Activated CD4-positive, alpha-beta memory T cell treated with anti-CD3 and anti-CD28 coated beads, Interleukin-2, amount 10 ng/mL, durations not matched to agents 7 days and 5 days (primary cell): ENCODE measurements at regions not wholly inside any gene's neighbourhood (a gene's known extent, or its start where the extent isn't known, plus 50 kb on each side); places are given as distances from the start of the nearest gene placed in this dataset.

ENCODE experiments used
- CTCF ChIA-PET: fragments of 350-600 bp; sonication (Branson Sonifier 250); formaldehyde crosslinking; loops from one replicate; lab custom pipeline; 2021; ENCODE audit warnings: antibody characterized with exemption, inconsistent platforms; lab: Charles Lee
- POLR2A ChIA-PET: fragments of 350-600 bp; sonication (Branson Sonifier 250); formaldehyde crosslinking; loops from one replicate; lab custom pipeline; 2021; ENCODE audit warnings: antibody characterized with exemption; lab: Charles Lee
- DNase-seq: peaks from one replicate; pipeline ENCODE4 v3.0.0-alpha.2; 2020
- H3K27ac Mint-ChIP-seq: one replicate; pipeline ENCODE4 v1.8.0; 2021; ENCODE audit warnings: mild to moderate bottlenecking, mixed read lengths
- H3K27me3 Mint-ChIP-seq: one replicate; pipeline ENCODE4 v1.8.0; 2021; ENCODE audit warnings: mixed read lengths
- H3K36me3 Mint-ChIP-seq: one replicate; pipeline ENCODE4 v1.8.0; 2021; ENCODE audit warnings: low read depth, mixed read lengths
- H3K4me1 Mint-ChIP-seq: one replicate; pipeline ENCODE4 v1.8.0; 2021; ENCODE audit warnings: mixed read lengths
- H3K4me3 Mint-ChIP-seq: one replicate; pipeline ENCODE4 v1.8.0; 2021; ENCODE audit warnings: mild to moderate bottlenecking, mixed read lengths
- H3K9me3 Mint-ChIP-seq: one replicate; pipeline ENCODE4 v1.8.0; 2021; ENCODE audit warnings: mixed read lengths

DNA sequence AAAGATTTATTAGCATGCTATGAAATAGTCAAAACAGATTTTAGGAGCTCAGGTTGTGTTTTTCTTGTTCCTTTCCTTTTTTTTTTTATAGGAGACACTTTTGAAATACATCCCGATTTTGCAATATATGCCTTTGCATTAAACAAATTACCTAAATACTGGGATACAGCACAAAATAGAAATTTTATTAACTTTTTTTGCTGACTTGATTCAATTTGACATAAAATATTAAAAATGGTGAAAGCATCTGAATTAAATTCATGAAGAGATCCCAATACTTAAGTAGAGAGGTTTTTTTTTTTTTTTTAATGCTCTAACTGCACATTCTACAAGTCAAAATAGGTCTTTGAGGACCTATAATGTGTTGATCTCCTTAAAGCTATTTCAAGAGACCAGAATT is 939.5 kb upstream of the CHAC2 start:
- no peak for DNase-seq
- no peak overlapping the region for H3K27ac Mint-ChIP-seq
- no peaks in the 10 kb centered on the region for H3K27me3 Mint-ChIP-seq
- H3K36me3 Mint-ChIP-seq = no peaks in the 10 kb centered on the region
- CTCF ChIA-PET = no interaction called here
- POLR2A ChIA-PET = no interaction called here
- H3K9me3 Mint-ChIP-seq = peaks cover under 1% of the 10 kb centered on the region
- no peak overlapping the region for H3K4me3 Mint-ChIP-seq
- H3K4me1 Mint-ChIP-seq = no peaks in the 10 kb centered on the region

DNA sequence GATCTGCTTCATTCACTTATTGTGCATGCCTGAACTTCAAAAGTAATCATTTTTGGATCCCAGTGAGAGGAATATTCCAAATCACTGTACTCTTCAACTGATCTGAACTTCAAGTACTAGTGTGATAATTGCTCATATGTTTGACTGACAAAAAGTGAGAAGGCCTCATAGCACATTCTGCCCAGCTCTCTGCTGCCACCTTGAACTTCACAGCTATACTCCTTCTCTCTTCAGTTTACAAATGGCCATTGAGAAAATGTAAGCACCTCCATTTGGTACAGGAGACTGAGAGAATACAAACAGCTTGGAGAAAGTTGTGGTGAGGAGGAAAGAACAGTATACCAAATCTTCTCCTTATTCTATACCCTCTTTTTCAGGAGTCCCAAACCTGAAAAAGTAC is 946.0 kb upstream of the CHAC2 start:
- no peak overlapping the region for H3K27ac Mint-ChIP-seq
- H3K27me3 Mint-ChIP-seq = no peaks in the 10 kb centered on the region
- H3K36me3 Mint-ChIP-seq = no peaks in the 10 kb centered on the region
- H3K4me1 Mint-ChIP-seq = no peaks in the 10 kb centered on the region
- ChIA-PET CTCF (interaction anchor here (1.2 kb wide), 1 partner anchor 16 kb away, joined by 3 read pairs; no protein-coding TSS in a partner anchor), POLR2A (no interaction called here)
- H3K4me3 Mint-ChIP-seq = no peak overlapping the region
- DNase-seq = no peak
- H3K9me3 Mint-ChIP-seq = no peaks in the 10 kb centered on the region

DNA sequence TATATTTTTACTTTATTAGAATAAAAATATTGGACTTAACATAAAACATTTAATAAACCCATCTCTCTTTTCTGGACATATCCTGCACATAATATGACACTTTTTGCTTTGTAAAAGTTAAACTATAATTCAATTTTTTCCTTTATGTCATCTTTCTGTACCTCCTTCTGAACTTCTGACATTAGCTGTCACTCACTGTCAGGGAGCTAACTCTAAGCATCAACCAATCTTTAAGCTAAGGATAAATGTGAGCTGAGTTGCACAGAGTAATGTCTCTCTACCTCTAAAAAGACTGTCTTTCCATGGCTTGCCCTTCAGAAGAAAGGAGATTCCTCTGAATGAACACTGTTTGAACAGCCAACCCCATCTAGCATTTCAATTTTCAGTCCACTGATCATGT is 948.6 kb upstream of the CHAC2 start:
- ChIA-PET POLR2A (no interaction called here), CTCF (no interaction called here)
- H3K4me3 Mint-ChIP-seq = no peak overlapping the region
- DNase-seq = no peak
- no peaks in the 10 kb centered on the region for H3K9me3 Mint-ChIP-seq
- H3K4me1 Mint-ChIP-seq = no peaks in the 10 kb centered on the region
- H3K27ac Mint-ChIP-seq = no peak overlapping the region
- no peaks in the 10 kb centered on the region for H3K27me3 Mint-ChIP-seq
- H3K36me3 Mint-ChIP-seq = no peaks in the 10 kb centered on the region

DNA sequence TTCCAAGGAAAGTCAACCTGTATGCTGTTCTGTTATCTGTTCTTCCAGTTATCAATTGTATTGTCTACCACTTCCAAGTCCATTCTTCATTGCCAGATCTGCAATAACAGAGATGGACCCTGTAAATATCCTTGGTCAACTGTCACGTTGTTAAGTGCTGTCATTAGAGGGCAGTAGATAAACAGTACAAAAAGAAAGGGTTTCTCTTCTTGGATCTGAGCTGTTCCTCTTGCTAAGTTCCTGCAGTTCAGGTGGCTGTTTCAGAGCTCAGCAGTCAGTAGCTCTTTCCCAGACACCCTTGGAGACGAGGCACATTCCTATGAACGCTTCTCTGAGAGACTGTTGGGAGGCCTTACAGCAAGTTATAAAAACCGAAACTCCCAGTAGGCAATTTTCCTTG is 957.1 kb upstream of the CHAC2 start:
- Mint-ChIP-seq H3K36me3 (no peaks in the 10 kb centered on the region), H3K27ac (no peak overlapping the region), H3K9me3 (no peaks in the 10 kb centered on the region), H3K27me3 (no peaks in the 10 kb centered on the region), H3K4me3 (no peak overlapping the region), H3K4me1 (no peaks in the 10 kb centered on the region)
- ChIA-PET POLR2A (no interaction called here), CTCF (no interaction called here)
- no peak for DNase-seq

DNA sequence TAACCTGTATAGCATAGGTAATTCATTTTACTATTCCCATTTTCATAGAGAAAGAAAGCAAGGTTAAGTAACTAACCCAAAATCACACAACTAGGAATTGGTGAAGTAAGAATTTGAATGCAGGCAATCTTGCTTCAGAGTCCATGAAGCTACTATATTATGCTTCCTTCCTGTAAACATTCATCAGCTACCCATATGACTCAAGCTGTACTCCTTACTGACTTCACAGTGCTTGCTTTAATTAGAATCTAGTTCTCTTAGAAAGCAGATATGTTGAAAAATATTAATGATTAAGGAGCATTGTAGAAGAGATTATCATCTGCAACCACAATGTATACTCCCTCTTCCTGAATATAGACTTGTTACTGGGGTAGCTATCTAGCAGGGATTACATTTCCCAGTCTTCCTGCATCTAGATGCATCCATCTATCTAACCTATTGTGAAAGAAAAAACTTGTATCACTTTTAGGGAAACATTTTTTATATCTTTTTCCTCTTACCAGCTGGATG is 961.6 kb upstream of the CHAC2 start:
- no peak for DNase-seq
- ChIA-PET CTCF (interaction anchor here (0.8 kb wide), 1 partner anchor 15 kb away, joined by 3 read pairs; no protein-coding TSS in a partner anchor), POLR2A (no interaction called here)
- no peaks in the 10 kb centered on the region for H3K9me3 Mint-ChIP-seq
- H3K36me3 Mint-ChIP-seq = no peaks in the 10 kb centered on the region
- H3K4me1 Mint-ChIP-seq = no peaks in the 10 kb centered on the region
- H3K4me3 Mint-ChIP-seq = no peak overlapping the region
- H3K27ac Mint-ChIP-seq = no peak overlapping the region
- H3K27me3 Mint-ChIP-seq = no peaks in the 10 kb centered on the region

DNA sequence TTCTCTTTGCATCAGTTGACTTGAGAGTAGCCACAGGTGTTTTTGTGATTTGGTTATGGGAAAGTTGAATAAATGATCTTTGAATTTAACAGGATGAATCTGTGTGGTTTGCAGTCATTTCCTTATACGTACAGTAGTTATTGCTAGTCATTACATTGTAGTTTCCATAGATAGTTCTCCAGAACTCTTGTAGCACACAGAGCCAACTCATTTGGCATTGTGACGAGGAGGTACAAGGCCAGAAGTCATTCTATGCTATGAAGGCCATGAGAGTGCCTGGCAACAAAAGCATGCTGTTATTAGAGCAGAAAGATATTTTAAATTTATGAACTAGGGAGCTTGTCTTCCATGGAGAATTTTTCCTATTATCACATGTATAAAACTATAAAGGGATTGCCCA is 973.0 kb upstream of the CHAC2 start:
- H3K4me1 Mint-ChIP-seq = no peaks in the 10 kb centered on the region
- POLR2A ChIA-PET = no interaction called here
- no peaks in the 10 kb centered on the region for H3K27me3 Mint-ChIP-seq
- CTCF ChIA-PET = no interaction called here
- no peak overlapping the region for H3K27ac Mint-ChIP-seq
- DNase-seq = no peak
- H3K9me3 Mint-ChIP-seq = peaks cover 4% of the 10 kb centered on the region
- H3K4me3 Mint-ChIP-seq = no peak overlapping the region
- H3K36me3 Mint-ChIP-seq = no peaks in the 10 kb centered on the region

DNA sequence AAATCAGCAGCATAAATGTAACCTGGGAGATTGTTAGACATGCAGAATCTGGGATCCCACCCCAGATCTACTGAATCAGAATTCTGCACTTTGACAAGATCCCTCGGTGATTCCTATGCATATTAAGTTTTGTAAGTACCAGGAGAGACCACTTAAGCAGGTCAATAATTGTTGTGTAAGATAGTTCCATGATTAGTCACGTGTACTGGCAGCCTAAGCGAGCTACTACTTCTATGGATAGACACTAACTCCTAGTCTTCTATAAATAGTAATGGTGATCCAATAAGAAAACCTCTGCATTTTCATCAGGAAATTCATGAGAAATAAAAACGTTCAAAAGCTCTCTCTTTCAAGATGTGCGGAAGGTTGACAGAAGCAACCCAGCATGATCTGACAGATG is 988.2 kb upstream of the CHAC2 start:
- H3K27me3 Mint-ChIP-seq = no peaks in the 10 kb centered on the region
- no peak for DNase-seq
- H3K4me1 Mint-ChIP-seq = no peaks in the 10 kb centered on the region
- no peaks in the 10 kb centered on the region for H3K9me3 Mint-ChIP-seq
- CTCF ChIA-PET = no interaction called here
- H3K36me3 Mint-ChIP-seq = no peaks in the 10 kb centered on the region
- POLR2A ChIA-PET = no interaction called here
- no peak overlapping the region for H3K4me3 Mint-ChIP-seq
- H3K27ac Mint-ChIP-seq = no peak overlapping the region

DNA sequence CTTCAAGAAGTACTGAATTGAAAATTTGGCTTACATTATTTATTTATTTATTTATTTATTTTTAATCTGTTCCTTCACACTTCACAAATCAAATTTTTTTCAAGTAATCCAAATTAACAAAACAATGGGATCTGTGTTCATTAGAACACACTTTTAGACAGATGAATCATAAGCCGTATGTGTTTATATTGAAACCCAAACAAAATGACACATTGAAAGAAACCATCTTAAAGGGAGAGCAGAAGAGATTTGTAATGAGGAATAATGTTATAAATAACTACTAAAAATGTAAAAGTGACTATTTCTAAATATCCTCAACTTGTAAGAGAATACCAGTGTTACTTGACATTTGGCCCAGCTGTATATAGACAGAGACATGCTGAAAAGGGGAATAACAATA is 991.0 kb upstream of the CHAC2 start:
- Mint-ChIP-seq H3K4me1 (no peaks in the 10 kb centered on the region), H3K27me3 (no peaks in the 10 kb centered on the region), H3K27ac (no peak overlapping the region), H3K4me3 (no peak overlapping the region), H3K9me3 (peaks cover 3% of the 10 kb centered on the region), H3K36me3 (no peaks in the 10 kb centered on the region)
- ChIA-PET CTCF (no interaction called here), POLR2A (no interaction called here)
- DNase-seq = no peak

DNA sequence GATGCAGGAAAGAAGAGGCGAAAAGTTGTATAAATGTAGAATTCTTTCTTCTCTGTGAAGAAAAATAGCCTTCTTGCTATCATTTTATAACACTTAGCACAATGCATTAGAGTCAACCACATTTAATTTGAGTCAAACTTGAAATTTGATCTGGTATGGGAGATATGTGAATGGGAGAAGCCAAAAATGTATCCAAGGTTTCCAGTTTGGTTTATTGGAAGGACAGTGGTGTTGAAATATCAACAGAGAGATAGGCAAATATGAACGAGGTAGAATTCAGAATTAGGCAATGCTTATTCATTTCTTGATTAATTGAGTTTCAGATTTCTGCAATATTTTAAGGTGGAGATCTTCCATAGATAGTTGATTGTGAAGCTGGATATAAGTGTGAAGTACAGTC is 991.9 kb upstream of the CHAC2 start:
- no peak for DNase-seq
- ChIA-PET POLR2A (no interaction called here), CTCF (no interaction called here)
- Mint-ChIP-seq H3K9me3 (peaks cover 5% of the 10 kb centered on the region), H3K27me3 (no peaks in the 10 kb centered on the region), H3K36me3 (no peaks in the 10 kb centered on the region), H3K27ac (no peak overlapping the region), H3K4me3 (no peak overlapping the region), H3K4me1 (no peaks in the 10 kb centered on the region)

DNA sequence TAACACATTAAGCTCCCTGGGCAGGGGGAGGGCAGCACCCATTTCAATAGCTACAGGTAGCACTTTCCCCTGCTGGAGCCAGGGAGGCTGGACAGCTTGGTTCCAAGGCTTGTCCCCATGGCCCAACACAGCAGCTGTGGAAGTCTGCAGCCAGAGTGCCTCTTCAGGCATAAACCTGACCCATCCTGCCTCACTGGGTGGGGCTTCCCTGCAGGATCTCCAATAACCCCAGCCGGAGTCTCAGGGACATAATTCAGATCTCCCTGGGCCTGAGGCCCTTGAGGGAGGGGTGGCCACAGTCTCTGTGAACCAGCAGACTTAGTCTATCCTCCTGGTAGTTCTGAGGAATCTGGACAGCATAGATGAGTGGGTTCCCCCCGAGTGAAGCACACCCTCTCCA is 1001.9 kb upstream of the CHAC2 start:
- Mint-ChIP-seq H3K36me3 (no peaks in the 10 kb centered on the region), H3K9me3 (peaks cover 11% of the 10 kb centered on the region), H3K4me3 (no peak overlapping the region), H3K27ac (no peak overlapping the region), H3K27me3 (no peaks in the 10 kb centered on the region), H3K4me1 (no peaks in the 10 kb centered on the region)
- no peak for DNase-seq
- ChIA-PET CTCF (no interaction called here), POLR2A (no interaction called here)

DNA sequence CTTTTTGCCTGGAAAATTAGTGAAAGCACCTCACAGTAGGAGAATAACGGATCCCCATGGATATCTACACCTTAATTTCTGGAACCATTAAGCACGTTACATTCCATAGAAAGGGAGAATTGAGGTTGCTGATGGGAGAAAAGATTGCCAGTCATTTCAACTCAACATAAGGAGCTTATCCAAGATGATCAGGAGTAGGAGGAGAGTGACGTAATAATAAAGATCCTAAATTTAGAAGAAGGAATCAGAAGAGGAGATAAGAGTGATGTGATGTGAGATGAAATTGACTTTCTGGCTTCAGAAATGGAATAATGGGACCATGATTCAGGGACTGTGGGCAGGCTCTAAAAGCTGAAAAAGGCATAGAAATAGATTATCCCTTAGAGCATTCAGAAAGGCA is 1017.8 kb upstream of the CHAC2 start:
- H3K9me3 Mint-ChIP-seq = peaks cover 9% of the 10 kb centered on the region
- ChIA-PET CTCF (no interaction called here), POLR2A (no interaction called here)
- no peaks in the 10 kb centered on the region for H3K36me3 Mint-ChIP-seq
- no peak overlapping the region for H3K4me3 Mint-ChIP-seq
- H3K4me1 Mint-ChIP-seq = no peaks in the 10 kb centered on the region
- no peak for DNase-seq
- H3K27me3 Mint-ChIP-seq = no peaks in the 10 kb centered on the region
- no peak overlapping the region for H3K27ac Mint-ChIP-seq

DNA sequence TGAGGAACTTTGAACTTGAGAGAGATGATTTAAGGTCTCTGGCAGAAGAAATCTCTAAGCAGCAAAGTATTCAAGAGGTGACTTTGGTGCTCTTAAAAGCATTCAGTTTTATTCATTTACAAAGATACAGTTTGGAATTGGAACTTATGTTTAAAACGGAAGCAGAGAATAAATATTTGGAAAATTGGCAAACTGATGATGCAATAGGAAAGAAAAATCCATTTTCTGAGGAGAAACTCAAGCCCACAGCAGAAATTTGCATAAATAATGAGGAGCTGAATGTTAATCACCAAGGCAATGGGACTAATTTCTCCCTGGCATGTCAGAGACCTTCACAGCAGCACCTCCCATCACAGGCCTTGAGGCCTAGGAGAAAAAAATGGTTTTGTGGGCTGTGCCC is 1022.5 kb upstream of the CHAC2 start:
- POLR2A ChIA-PET = no interaction called here
- no peak for DNase-seq
- H3K27me3 Mint-ChIP-seq = no peaks in the 10 kb centered on the region

DNA sequence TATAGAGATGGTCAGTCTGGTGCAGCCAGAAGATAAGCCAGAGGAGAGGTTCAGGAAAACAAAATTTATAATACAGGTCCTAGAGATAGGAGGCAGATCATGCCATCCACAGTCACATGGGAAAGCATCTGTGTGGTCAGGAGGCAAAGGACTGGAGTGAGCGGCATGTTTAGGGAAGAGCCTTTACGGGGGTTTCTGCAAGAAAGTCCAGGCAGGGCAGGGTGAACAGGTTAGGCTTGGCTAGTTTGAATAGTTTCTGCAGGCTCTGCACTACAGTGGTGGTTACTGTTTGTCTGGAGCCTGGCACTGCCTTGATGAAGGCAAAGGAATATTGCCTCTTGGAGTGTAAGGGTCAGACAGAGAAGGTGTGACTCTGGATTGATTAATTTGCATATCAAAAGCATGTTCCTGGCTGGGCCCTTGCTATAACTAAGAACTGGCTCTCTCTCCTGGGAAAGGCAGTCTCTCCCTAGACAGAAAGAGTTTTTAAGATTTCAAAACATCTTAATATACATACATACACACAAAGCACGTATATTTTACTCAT is 1034.7 kb upstream of the CHAC2 start:
- H3K4me3 Mint-ChIP-seq = no peak overlapping the region
- DNase-seq = no peak
- CTCF ChIA-PET = no interaction called here
- no peaks in the 10 kb centered on the region for H3K36me3 Mint-ChIP-seq
- no peak overlapping the region for H3K27ac Mint-ChIP-seq
- no peaks in the 10 kb centered on the region for H3K27me3 Mint-ChIP-seq
- peaks cover 3% of the 10 kb centered on the region for H3K9me3 Mint-ChIP-seq
- H3K4me1 Mint-ChIP-seq = no peaks in the 10 kb centered on the region
- POLR2A ChIA-PET = no interaction called here

More for the DNA sequence above, 1022.5 kb upstream of the CHAC2 start:
- H3K9me3 Mint-ChIP-seq = peaks cover 10% of the 10 kb centered on the region
- no peak overlapping the region for H3K27ac Mint-ChIP-seq
- no peaks in the 10 kb centered on the region for H3K36me3 Mint-ChIP-seq
- no peak overlapping the region for H3K4me3 Mint-ChIP-seq
- CTCF ChIA-PET = no interaction called here
- no peaks in the 10 kb centered on the region for H3K4me1 Mint-ChIP-seq

DNA sequence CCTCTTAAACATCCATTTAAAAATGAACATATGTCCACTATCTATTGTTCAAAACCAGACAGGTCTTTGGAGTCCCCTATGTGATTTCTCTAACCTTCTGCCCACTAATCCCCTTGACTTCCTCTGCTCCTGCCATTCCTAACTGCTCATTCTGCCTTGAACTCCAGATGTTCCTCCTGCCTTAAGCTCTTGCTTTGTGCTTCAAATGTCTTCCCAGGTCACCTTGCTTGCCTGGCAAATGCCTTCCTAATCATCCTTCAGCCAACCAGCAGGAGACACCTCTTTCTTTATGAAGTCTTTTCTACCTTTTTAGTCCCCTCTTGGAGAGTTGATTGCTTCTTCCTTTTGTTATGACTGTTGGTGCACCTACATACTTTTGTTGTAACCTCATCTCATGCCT is 1043.0 kb upstream of the CHAC2 start:
- Mint-ChIP-seq H3K27ac (no peak overlapping the region), H3K36me3 (no peaks in the 10 kb centered on the region), H3K27me3 (no peaks in the 10 kb centered on the region), H3K9me3 (peaks cover 7% of the 10 kb centered on the region), H3K4me1 (no peaks in the 10 kb centered on the region), H3K4me3 (no peak overlapping the region)
- ChIA-PET CTCF (no interaction called here), POLR2A (no interaction called here)
- DNase-seq = no peak
